ENCODE measurements at regions not wholly inside any gene's neighbourhood (a gene's known extent, or its start where the extent isn't known, plus 50 kb on each side); places are given as distances from the start of the nearest gene placed in this dataset.

DNA sequence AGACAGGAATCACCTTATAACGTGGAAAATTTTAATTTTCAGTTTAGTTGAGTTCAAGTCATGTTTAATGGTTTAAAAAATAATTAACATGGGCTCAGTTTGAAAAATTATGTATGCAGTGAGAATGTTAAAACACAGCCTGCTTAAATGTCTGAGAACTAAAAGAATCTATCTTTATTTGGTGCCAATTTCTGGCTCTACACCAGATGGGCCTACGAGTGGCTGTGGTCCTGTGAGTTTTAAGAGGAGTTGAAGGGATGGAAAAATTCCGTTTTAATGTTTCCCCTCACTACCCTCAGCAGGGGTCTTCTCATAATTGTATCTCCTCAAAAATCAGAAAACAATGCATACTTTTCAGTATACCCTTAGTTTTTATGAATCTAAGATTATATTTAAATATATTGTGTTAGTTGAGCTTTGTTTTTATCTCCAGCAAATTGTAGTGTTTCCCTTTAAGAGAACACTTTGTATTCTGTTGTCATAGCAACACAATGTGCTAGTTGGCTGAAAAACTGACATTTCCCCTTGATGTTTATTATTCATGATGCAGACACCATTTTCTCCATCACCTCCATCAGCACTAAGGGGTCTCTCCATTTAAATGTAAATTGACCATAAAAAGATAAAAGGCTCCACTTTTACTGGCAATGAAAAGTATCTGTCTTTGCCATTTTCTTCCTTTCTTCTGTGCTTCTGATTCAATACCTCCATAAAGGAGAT lies 393.5 kb upstream of the GRIA3 start:
- Mint-ChIP-seq H3K27ac (no peak overlapping the region), H3K27me3 (no peaks in the 10 kb centered on the region), H3K4me1 (ENCODE audit: low read depth) (no peaks in the 10 kb centered on the region), H3K9me3 (peaks cover 8% of the 10 kb centered on the region), H3K4me3 (no peak overlapping the region), H3K36me3 (ENCODE audit: low read depth) (no peaks in the 10 kb centered on the region)

DNA sequence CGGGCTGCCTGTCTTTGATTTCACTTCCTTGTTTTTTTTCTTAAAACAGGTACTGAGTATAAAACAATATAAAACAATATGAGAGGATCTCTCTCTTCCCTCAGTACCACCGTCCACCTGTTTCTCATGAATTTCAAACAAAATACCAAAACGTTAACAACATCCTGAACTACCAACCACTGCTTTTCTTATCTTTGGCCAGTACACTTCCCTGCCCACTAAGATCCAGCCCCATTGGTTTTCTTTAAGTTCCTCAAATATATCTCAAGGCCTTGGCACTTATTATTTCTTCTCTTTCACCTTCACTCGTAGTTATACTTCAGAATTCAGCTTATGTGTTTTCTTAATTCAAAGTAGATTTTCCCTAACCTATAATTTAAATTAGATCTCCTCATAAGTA lies 370.2 kb upstream of the GRIA3 start:
- no peak overlapping the region for H3K27ac Mint-ChIP-seq
- no peaks in the 10 kb centered on the region for H3K36me3 Mint-ChIP-seq (ENCODE audit: low read depth)
- no peak overlapping the region for H3K4me3 Mint-ChIP-seq
- H3K9me3 Mint-ChIP-seq: no peaks in the 10 kb centered on the region
- H3K4me1 Mint-ChIP-seq (ENCODE audit: low read depth): no peaks in the 10 kb centered on the region
- H3K27me3 Mint-ChIP-seq: no peaks in the 10 kb centered on the region

DNA sequence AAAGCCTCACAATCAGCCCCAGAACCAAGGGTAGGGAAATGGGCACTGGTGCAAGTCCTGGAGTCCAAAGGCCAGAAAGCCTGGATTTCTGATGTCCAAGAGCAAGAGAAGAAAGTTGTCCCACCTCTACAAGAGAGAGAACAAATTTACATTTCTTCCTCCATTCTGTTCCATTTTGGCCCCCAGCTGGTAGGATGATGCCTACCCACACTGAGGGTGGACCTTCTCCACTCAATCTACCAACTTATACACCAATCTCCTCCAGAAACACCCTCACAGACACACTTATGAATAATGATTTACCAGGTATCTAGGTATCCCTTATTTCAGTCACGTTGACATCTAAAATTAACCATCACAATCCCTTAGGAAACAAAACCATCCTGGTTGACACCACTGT lies 367.8 kb upstream of the GRIA3 start:
- no peak overlapping the region for H3K27ac Mint-ChIP-seq
- H3K4me1 Mint-ChIP-seq (ENCODE audit: low read depth): no peaks in the 10 kb centered on the region
- H3K36me3 Mint-ChIP-seq (ENCODE audit: low read depth): no peaks in the 10 kb centered on the region
- H3K27me3 Mint-ChIP-seq: no peaks in the 10 kb centered on the region
- H3K4me3 Mint-ChIP-seq: no peak overlapping the region
- H3K9me3 Mint-ChIP-seq: peaks cover 5% of the 10 kb centered on the region

DNA sequence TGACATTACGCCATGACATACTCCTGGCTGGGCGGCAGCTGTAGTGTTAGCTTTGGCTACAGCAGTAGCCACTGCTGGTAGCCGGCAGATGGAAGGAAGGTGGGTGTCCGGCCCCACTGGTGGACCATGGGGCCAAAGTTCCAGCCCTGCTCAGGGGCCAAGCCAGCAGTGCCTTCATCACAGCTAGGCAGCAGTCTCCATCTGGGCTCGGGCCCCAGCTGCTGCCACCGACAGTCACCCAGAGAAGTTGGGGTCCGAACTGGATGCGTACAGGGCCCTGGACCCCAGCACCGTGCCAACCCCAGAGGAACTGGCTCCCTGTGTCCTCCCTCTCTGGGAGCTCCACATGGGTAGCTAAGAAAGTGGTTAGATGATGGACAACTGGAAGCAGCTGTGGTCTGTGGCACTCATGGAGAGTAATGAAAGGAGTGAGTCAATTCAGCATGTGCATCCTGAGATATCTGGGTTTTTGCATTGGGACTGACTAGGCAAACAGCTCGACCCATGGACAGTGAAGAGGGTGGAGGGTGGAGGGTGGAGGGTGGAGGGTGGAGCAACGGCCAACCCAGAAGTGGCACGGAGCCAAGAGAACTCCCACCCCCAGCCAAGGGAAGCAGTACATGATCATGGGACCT lies 366.6 kb upstream of the GRIA3 start:
- Mint-ChIP-seq H3K36me3 (ENCODE audit: low read depth) (no peaks in the 10 kb centered on the region), H3K9me3 (peaks cover 5% of the 10 kb centered on the region), H3K4me1 (ENCODE audit: low read depth) (no peaks in the 10 kb centered on the region), H3K27ac (no peak overlapping the region), H3K27me3 (no peaks in the 10 kb centered on the region), H3K4me3 (no peak overlapping the region)

DNA sequence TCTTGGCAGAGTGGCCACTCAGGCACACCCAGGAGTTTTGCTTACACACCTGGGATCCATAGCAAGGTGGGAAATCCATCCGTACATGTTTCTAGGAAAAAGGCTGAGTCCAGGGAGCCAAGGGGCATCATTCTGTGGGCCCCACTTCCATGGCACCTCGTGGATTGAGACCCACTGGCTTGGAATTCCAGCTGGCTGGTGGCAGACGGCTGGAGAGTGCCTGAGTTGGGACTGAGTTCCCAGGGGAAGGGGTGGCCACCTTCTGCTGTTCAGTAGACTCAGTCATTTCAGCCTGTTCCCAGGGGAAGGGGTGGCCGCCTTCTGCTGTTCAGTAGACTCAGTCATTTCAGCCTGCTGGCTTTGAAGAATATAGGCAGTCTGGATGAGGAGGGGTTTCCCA lies 366.0 kb upstream of the GRIA3 start:
- Mint-ChIP-seq H3K27ac (no peak overlapping the region), H3K4me1 (ENCODE audit: low read depth) (no peaks in the 10 kb centered on the region), H3K36me3 (ENCODE audit: low read depth) (no peaks in the 10 kb centered on the region), H3K9me3 (peaks cover 5% of the 10 kb centered on the region), H3K27me3 (no peaks in the 10 kb centered on the region), H3K4me3 (no peak overlapping the region)

DNA sequence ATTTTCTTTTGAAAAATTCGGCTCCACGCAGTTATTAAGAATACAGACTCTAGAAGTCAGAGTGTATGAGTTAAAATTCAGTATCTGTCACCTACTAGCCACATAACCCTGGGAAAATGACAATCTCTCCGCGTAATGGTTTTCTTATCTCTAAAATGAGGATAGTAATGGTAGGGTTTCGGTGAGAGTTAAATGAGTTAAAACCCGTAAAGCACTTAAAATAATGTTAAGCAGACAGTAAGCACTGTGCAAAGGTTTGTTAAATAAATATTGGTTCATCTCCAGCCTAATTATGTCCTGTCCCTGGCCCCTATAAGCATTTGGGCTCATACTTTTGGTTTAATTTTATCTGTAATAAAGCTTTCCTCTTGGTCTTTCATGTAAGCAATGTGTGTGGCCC lies 350.8 kb upstream of the GRIA3 start:
- H3K9me3 Mint-ChIP-seq: no peaks in the 10 kb centered on the region
- H3K36me3 Mint-ChIP-seq (ENCODE audit: low read depth): no peaks in the 10 kb centered on the region
- no peak overlapping the region for H3K4me3 Mint-ChIP-seq
- H3K4me1 Mint-ChIP-seq (ENCODE audit: low read depth): no peaks in the 10 kb centered on the region
- no peak overlapping the region for H3K27ac Mint-ChIP-seq
- H3K27me3 Mint-ChIP-seq: no peaks in the 10 kb centered on the region

DNA sequence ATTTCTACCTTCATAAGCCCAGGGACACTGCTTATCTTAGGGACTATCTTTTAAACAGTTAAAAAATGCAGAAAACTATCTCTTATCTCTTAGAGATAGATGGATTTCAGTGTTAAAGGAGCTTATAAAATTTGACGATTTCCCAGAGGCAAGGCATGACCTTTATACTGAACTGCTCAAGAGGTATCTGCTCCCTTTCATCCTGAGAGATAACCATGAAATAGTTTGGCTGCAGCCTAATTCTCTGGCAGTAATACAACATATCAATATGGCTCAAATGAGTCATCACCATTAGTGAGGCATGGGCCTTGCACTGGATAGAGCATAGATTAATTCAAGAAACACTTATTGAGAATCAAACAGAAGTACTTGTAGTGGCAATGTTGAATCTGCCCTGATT lies 348.2 kb upstream of the GRIA3 start:
- Mint-ChIP-seq H3K4me1 (ENCODE audit: low read depth) (no peaks in the 10 kb centered on the region), H3K27ac (no peak overlapping the region), H3K4me3 (no peak overlapping the region), H3K36me3 (ENCODE audit: low read depth) (no peaks in the 10 kb centered on the region), H3K27me3 (no peaks in the 10 kb centered on the region), H3K9me3 (no peaks in the 10 kb centered on the region)

DNA sequence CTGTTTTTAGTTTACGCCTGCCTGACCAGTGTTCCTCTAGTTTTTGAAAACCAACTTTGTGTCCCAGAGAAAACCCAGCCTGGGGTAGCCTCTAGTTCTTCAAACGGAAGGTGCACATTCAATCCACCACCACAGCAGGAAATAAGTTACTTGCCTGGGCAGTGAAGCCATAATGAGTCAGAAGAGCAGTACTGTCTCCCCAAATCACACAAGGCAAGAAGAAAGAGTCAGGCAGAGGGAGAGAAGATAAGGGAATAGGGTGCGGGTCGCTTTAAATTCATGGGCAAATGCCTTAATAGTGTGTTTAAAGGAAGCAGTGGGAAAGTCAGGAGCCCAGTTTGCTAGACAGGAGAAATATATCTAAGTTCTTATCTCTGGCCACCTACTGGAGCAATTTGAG lies 333.8 kb upstream of the GRIA3 start:
- H3K4me1 Mint-ChIP-seq (ENCODE audit: low read depth): no peaks in the 10 kb centered on the region
- no peak overlapping the region for H3K27ac Mint-ChIP-seq
- no peaks in the 10 kb centered on the region for H3K27me3 Mint-ChIP-seq
- peaks cover 5% of the 10 kb centered on the region for H3K9me3 Mint-ChIP-seq
- H3K36me3 Mint-ChIP-seq (ENCODE audit: low read depth): no peaks in the 10 kb centered on the region
- H3K4me3 Mint-ChIP-seq: no peak overlapping the region

DNA sequence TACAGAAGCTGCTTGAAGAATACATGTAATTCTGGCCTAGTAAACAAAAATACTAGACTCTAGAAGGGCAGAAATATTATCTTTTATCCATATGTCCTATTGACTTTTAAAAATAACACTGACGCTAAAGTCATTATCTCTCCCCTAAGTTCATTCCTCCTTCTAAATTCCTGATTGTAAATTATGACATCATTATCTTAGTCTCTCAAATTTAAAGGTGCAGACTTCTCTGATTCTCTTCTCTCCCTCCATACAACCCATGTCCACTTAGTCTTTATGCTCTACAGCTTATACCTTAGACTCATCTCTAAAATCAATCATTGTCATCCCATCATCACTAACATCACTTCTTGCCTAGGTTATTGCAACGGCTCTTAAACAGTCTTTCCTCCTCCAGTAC lies 327.9 kb upstream of the GRIA3 start:
- no peaks in the 10 kb centered on the region for H3K4me1 Mint-ChIP-seq (ENCODE audit: low read depth)
- H3K27ac Mint-ChIP-seq: no peak overlapping the region
- H3K36me3 Mint-ChIP-seq (ENCODE audit: low read depth): no peaks in the 10 kb centered on the region
- H3K9me3 Mint-ChIP-seq: peaks cover 11% of the 10 kb centered on the region
- H3K4me3 Mint-ChIP-seq: no peak overlapping the region
- H3K27me3 Mint-ChIP-seq: no peaks in the 10 kb centered on the region

DNA sequence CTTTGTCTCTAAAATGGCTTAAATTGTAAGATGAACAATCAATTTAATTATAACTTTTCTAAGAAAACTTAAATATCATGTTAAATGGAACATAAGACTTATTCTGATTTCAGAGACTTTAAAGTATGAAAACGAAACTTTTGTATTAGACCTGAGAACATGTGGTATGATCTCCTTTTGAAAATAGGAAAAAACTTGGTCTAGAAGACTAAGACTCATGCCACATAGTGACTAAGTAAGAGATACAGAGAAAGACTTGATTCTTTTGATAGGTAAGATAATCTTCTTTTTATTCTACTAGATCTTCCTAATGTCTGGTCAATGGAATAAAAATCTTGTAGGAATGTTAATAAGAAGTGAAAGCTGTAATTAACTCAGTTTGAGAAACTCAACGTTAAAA lies 326.3 kb upstream of the GRIA3 start:
- Mint-ChIP-seq H3K4me3 (no peak overlapping the region), H3K27me3 (no peaks in the 10 kb centered on the region), H3K4me1 (ENCODE audit: low read depth) (no peaks in the 10 kb centered on the region), H3K36me3 (ENCODE audit: low read depth) (no peaks in the 10 kb centered on the region), H3K9me3 (peaks cover 11% of the 10 kb centered on the region), H3K27ac (no peak overlapping the region)

DNA sequence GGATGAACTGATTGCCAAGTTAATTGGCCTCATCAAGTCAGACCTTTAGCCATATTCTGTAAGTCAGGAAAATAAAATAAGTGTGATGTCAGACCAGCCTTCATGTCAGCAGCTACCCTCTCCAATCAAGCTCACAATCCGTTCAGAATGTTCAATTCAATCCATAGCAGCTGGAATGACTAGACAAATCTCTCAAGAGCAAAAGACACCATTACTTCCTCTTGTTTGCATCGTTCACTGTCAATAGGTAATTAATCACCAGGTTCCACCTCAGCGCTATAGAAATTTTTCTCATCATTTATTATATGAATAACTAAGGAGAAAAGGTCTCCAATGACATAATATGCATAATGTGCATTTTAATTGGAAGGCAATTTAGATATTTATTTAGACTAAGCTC lies 321.0 kb upstream of the GRIA3 start:
- no peak overlapping the region for H3K27ac Mint-ChIP-seq
- no peak overlapping the region for H3K4me3 Mint-ChIP-seq
- no peaks in the 10 kb centered on the region for H3K27me3 Mint-ChIP-seq
- H3K9me3 Mint-ChIP-seq: no peaks in the 10 kb centered on the region
- H3K4me1 Mint-ChIP-seq (ENCODE audit: low read depth): no peaks in the 10 kb centered on the region
- H3K36me3 Mint-ChIP-seq (ENCODE audit: low read depth): no peaks in the 10 kb centered on the region

DNA sequence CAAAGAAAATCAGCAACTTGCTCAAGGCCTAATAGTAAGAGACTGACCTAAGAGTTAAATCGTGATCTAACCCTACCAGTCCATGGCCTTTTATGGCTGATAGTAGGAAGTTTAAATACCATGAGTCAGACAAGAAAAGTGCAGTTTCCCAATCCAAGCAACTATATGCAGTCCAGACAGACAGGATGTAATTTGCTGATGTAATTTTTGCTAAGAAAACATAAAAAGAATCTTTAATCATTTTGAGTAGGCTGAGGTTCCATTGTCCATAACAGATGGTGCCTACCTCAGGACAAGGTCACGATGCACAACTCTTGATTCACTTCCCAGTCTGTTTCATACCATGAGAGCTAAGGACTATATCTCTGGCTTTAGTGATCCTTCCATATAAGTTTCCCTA lies 317.5 kb upstream of the GRIA3 start:
- no peaks in the 10 kb centered on the region for H3K27me3 Mint-ChIP-seq
- no peaks in the 10 kb centered on the region for H3K36me3 Mint-ChIP-seq (ENCODE audit: low read depth)
- H3K27ac Mint-ChIP-seq: no peak overlapping the region
- no peaks in the 10 kb centered on the region for H3K9me3 Mint-ChIP-seq
- H3K4me1 Mint-ChIP-seq (ENCODE audit: low read depth): no peaks in the 10 kb centered on the region
- no peak overlapping the region for H3K4me3 Mint-ChIP-seq

DNA sequence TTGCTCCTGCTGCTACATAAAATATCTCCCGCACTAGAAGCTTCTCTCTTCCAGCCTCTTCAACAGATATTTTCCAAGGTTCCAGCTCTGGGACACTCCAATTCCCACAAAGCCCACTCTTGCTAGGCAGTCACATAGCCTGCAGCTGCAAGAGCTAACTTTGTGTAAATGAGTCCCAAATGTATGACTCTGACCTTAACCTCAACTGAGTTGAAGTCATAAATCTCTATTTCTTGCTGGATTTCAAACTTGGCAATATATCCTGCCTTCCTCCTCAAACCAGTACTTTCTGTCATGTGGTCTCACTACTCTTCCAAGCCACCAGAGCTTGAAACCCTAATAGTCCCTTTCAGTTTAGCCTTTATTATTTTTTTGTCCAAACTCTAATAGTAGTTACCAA lies 315.4 kb upstream of the GRIA3 start:
- Mint-ChIP-seq H3K4me3 (no peak overlapping the region), H3K9me3 (no peaks in the 10 kb centered on the region), H3K4me1 (ENCODE audit: low read depth) (no peaks in the 10 kb centered on the region), H3K36me3 (ENCODE audit: low read depth) (no peaks in the 10 kb centered on the region), H3K27ac (no peak overlapping the region), H3K27me3 (no peaks in the 10 kb centered on the region)

DNA sequence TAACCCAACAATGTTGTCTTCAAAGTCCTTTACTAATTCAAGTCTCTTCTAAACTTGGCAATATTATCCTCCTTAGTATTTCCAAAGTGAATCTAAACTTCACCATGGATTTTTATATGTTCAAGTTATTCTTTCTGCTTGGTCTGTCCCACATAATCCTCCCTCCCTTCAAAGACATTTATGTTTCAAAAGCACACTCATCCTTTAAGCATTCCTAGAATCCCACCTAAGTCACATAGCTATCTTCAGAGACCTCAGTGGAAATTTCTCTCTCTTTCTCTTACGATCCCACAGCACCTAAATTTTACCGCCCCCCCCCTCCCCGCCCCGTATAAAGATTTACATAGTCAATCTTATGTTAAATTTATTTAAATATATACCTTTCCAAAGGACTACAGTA lies 314.9 kb upstream of the GRIA3 start:
- Mint-ChIP-seq H3K4me3 (no peak overlapping the region), H3K27ac (no peak overlapping the region), H3K36me3 (ENCODE audit: low read depth) (no peaks in the 10 kb centered on the region), H3K4me1 (ENCODE audit: low read depth) (no peaks in the 10 kb centered on the region), H3K9me3 (no peaks in the 10 kb centered on the region), H3K27me3 (no peaks in the 10 kb centered on the region)

DNA sequence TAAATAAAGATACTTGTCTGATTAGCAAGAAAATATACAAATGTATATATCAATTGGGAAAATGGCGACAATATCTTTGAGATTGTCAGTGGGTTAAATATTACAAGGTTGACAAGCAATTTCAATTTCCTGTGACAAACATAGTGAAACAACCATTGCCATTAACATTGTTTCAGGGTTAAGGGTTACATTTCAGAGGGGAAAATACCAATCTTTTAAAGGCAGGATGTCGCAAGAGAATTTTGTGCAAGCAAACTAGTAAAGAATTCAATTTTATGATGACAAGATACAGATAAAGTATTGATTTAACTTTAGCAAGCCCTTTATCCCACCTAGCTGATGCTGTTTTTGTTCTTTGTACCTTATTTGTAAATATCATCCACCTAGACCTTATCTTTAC lies 305.8 kb upstream of the GRIA3 start:
- Mint-ChIP-seq H3K27me3 (no peaks in the 10 kb centered on the region), H3K36me3 (ENCODE audit: low read depth) (no peaks in the 10 kb centered on the region), H3K27ac (no peak overlapping the region), H3K4me1 (ENCODE audit: low read depth) (no peaks in the 10 kb centered on the region), H3K9me3 (peaks cover 3% of the 10 kb centered on the region), H3K4me3 (no peak overlapping the region)

DNA sequence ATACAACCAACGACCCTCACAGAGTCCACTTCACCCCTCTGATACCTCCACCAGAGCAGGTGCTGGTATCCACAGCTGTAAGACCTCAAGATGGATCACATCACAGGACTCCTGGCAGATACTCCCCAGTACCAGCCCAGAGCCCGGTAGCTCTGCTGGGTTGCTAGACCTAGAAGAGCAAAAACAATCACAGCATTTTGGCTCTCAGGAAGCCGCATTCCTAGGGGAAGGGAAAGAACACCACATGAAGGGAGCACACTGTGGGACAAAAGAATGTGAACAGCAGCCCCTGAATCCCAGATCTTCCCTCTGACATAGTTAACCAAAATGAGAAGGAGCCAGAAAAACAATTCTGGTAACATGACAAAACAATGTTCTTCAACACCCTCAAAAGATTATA lies 303.1 kb upstream of the GRIA3 start:
- H3K4me1 Mint-ChIP-seq (ENCODE audit: low read depth): no peaks in the 10 kb centered on the region
- H3K9me3 Mint-ChIP-seq: peaks cover 4% of the 10 kb centered on the region
- H3K36me3 Mint-ChIP-seq (ENCODE audit: low read depth): no peaks in the 10 kb centered on the region
- H3K27ac Mint-ChIP-seq: no peak overlapping the region
- H3K4me3 Mint-ChIP-seq: no peak overlapping the region
- no peaks in the 10 kb centered on the region for H3K27me3 Mint-ChIP-seq
